ENCODE measurements at regions not wholly inside any gene's neighbourhood (a gene's known extent, or its start where the extent isn't known, plus 50 kb on each side); places are given as distances from the start of the nearest gene placed in this dataset.

DNA sequence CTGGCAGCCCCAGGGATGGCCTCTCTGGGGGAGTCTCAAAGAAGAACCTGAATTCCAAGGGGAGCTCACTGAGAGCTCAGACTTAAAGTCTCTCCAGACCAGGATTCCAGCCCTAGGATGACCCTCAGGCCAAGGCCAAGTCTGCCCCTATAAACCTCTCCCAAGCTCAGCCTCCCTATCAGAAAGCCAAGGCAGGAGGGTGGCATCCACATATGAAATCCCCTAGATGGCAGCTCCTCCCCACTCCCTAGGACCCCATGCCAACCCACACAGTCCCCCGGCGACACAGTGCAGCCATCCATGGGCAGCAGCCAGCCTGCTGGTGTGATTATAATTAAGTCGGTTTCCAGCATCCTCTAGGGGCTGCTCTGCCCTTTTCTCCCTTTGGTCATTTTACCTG lies 269.9 kb downstream of the CDK5RAP2 start:
- no peak for TF ChIP-seq CTCF (IDR thresholded peaks at IDR 0.05)
- no peak for TF ChIP-seq POLR2A (IDR thresholded peaks at IDR 0.05)
